CD4-positive, alpha-beta T cell treated with Interleukin-6 for 4 hours (primary cell): ENCODE measurements at regions not wholly inside any gene's neighbourhood (a gene's known extent, or its start where the extent isn't known, plus 50 kb on each side); places are given as distances from the start of the nearest gene placed in this dataset.

ENCODE experiments used
- DNase-seq: peaks from one replicate; pipeline ENCODE4 v3.0.0-alpha.2; 2020; ENCODE audit warnings: mixed read lengths

- no peak for DNase-seq
Observed at GRCh38 chr2:226011716-226012450, 612.4 kb downstream of the NYAP2 start.

GRCh38 chr2:226002438-226002837 is 602.9 kb downstream of the NYAP2 start:
- DNase-seq, result no peak

GRCh38 chr2:226001716-226002115 is 602.2 kb downstream of the NYAP2 start:
- no peak for DNase-seq

DNA sequence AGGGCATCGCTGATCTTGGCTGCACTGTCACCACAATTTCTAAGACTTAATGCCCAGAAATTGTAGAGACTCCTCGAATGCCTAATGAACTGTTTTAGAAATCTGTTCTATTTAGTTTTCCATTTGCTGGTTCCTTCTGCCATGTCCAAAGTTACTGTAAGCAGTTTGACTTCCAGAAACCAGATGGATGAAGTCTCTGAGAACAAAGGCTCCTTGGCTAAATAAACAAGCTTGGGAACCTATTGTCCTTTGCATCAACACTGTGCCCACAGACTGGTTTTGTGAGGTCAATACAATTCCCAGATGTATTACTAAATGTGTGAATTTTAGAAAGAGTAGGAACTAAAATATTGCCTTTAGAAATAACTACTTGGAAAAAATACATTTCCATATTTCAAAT is 600.2 kb downstream of the NYAP2 start:
- DNase-seq, result no peak

- no peak for DNase-seq
Observed at GRCh38 chr2:225998653-225999052, 599.1 kb downstream of the NYAP2 start.

- DNase-seq, result no peak
Observed at GRCh38 chr2:225998116-225998515, 598.6 kb downstream of the NYAP2 start.

GRCh38 chr2:225996462-225996828 is 596.9 kb downstream of the NYAP2 start:
- DNase-seq, result no peak

- DNase-seq, result no peak
Observed at GRCh38 chr2:225995796-225996461, 596.4 kb downstream of the NYAP2 start.

GRCh38 chr2:225994748-225995405 is 595.4 kb downstream of the NYAP2 start:
- DNase-seq, result no peak

- DNase-seq, result no peak
Observed at GRCh38 chr2:225993430-225993829, 593.9 kb downstream of the NYAP2 start.

- DNase-seq, result no peak
Observed at GRCh38 chr2:225989809-225990208, 590.3 kb downstream of the NYAP2 start.

DNA sequence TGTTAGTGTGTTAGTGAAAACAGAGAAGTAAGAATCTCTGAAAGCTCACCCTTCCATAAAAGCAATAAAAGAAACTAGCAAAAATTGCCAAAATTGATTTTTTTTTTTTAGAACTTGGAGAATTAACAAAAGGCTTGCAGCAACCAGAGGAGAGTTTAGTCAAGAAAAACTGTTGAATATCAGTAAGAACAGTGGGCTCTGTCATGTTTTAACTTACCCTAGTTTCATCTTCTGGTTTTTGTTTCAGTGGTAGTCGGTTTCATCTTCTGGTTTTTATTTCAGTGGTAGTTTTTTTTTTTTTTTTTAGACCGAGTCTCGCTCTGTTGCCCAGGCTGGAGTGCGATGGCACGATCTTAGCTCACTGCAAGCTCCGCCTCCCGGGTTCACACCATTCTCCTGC is 580.9 kb downstream of the NYAP2 start:
- no peak for DNase-seq

DNA sequence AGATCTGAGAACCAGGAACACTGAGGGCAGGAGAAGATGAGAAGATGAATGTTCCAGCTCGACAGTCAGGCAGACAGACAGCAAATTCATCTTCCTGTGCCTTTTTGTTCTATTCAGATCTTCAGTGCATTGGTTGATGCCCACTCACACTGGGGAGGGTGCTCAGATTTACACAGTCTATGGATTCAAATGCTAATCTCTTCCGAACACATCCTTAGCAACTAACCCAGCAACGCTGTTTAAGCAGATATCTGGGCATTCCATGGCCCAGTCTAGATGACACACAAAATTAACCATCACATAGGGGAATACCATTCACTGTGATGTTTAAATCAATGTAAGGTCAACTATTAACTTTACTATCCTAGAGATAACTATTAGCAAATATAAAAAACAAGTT is 571.9 kb downstream of the NYAP2 start:
- no peak for DNase-seq

GRCh38 chr2:225948903-225949302 is 549.4 kb downstream of the NYAP2 start:
- no peak for DNase-seq

- no peak for DNase-seq
Observed at GRCh38 chr2:225938991-225939390, 539.5 kb downstream of the NYAP2 start.

DNA sequence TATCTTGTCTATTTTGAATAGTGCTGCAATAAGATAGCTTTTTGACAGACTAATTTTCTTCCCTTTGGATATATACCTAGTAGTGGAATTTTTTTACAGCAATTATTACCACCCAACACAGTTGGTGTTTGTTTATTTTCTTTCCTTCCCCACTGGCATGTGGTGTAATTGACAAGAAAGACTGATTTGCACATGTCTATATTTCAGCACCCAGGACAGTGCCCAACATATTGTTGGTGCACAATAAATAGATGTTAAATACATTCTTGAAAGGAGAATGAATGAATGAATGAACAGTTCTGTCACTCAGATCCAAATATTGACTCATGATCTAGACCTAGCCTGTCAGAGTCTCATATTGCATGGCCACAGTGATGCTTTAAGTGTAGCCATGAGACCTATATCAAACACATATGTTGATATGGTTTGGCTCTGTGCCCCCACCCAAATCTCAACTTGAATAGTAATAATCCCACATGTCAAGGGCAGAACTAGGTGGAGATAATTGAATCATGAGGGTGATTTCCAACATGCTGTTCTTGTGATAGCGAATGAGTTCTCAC is 538.2 kb downstream of the NYAP2 start:
- DNase-seq, result no peak

DNA sequence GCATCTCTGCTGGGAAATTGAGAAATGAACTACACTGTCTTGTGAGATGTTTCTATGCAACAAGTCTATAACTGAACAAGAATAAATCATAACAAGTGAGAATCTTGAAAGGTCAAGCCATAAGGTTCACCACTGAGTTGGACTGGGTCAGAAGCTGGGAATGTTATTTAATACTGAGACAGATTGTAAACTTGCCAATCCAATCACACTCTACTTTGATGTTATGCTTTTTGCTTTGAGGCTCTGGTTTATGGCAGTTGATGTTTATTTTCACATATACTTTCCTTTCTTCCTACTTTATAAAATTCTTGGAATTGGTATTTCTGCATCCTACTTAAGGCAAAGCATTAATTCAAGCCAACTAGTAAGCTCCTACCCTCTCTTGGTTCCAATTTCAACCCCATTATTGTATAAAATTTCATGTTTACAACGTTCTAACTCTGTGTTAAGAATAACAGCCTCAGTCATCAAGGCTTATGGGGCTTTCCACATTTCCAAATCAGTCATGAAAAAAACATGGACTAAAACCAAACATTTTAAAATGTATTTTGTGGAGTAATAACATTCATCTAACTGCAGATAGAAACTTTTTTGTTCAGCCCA is 533.4 kb downstream of the NYAP2 start:
- no peak for DNase-seq

GRCh38 chr2:225930687-225931086 is 531.2 kb downstream of the NYAP2 start:
- DNase-seq, result no peak

DNA sequence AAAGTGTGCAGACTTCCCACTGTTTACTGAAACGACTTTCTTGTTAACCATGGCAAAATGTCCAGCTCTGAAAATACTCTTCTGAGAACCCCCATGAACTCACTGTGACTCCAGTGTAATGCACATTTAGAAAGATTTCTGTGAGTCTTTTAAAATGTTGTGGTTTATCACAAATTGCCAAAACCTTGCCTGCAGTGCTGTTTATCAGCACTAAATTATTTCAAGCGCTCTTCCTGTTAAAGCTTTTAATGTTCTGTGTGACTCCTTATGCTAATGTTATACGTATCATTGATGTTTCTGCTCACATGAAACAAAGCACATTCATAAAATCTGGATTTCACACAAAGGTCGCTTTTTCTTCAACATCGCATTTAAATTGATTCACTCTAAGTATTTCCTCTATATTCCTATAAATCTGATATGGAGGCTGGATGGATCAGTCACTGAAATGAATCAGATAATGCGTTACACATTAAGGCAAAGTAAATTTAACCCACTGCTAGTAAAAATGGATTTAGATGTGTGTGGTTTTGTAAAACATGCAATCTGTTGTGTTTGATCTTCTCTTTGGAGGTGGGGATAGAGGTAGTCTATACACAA is 521.2 kb downstream of the NYAP2 start:
- no peak for DNase-seq

- no peak for DNase-seq
Observed at GRCh38 chr2:225916692-225917091, 517.2 kb downstream of the NYAP2 start.

- DNase-seq, result no peak
Observed at GRCh38 chr2:225911019-225911418, 511.5 kb downstream of the NYAP2 start.

DNA sequence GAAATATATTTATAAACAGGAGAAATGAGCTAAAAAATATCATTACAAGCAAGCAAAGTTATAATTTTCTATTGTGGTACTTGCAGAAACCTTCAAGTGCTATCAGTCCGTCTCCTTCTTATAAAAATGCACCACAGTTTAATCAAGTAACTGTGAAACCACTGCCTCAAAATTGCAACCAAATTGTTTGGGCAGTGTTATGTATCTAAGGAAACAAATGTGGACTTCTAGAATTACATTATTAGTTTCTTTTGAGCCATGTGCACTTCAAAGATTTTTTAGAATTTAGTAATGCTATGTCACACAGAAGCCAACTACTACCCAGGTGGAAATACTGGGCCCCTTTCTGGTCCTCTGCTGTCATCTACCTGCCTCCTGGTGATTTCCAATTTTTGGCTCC is 495.6 kb downstream of the NYAP2 start:
- no peak for DNase-seq
